ENCODE measurements at regions not wholly inside any gene's neighbourhood (a gene's known extent, or its start where the extent isn't known, plus 50 kb on each side); places are given as distances from the start of the nearest gene placed in this dataset.
"Not testable (repeated sequence)": the region's sequence is repeated elsewhere in the genome, so short reads cannot be mapped to it uniquely, and the experiment has no call there.

- Mint-ChIP-seq H3K4me1 (ENCODE audit: low read depth in 2 of 2) (no peaks in the 10 kb centered on the region), H3K27ac (no peak overlapping the region), H3K36me3 (ENCODE audit: insufficient read depth) (no peaks in the 10 kb centered on the region), H3K9me3 (peaks cover 0 to 3% of the 10 kb centered on the region in 2 donors), H3K4me3 (no peak overlapping the region), H3K27me3 (no peaks in the 10 kb centered on the region)
- ATAC-seq (replicated peaks) (no peak), DNase-seq (no peak)
Observed at GRCh38 chr4:103449296-103450023, 251.3 kb upstream of the CENPE start.

- Mint-ChIP-seq H3K4me1 (ENCODE audit: low read depth in 2 of 2) (no peaks in the 10 kb centered on the region), H3K4me3 (no peak overlapping the region), H3K27me3 (no peaks in the 10 kb centered on the region), H3K9me3 (no peaks in the 10 kb centered on the region), H3K36me3 (ENCODE audit: insufficient read depth) (no peaks in the 10 kb centered on the region), H3K27ac (no peak overlapping the region)
- ATAC-seq (replicated peaks) (no peak), DNase-seq (no peak)
Observed at GRCh38 chr4:103445377-103445776, 247.2 kb upstream of the CENPE start.

GRCh38 chr4:103443324-103443723 lies 245.2 kb upstream of the CENPE start:
- Mint-ChIP-seq H3K27ac (no peak overlapping the region), H3K9me3 (no peaks in the 10 kb centered on the region), H3K36me3 (ENCODE audit: insufficient read depth) (no peaks in the 10 kb centered on the region), H3K27me3 (no peaks in the 10 kb centered on the region), H3K4me1 (ENCODE audit: low read depth in 2 of 2) (no peaks in the 10 kb centered on the region), H3K4me3 (no peak overlapping the region)
- no peak for DNase-seq
- ATAC-seq (replicated peaks) = no peak

GRCh38 chr4:103429283-103429682 lies 231.1 kb upstream of the CENPE start:
- H3K4me1 Mint-ChIP-seq (ENCODE audit: low read depth in 2 of 2) = no peaks in the 10 kb centered on the region
- peaks cover 4 to 14% of the 10 kb centered on the region in 2 donors for H3K9me3 Mint-ChIP-seq
- no peak overlapping the region for H3K4me3 Mint-ChIP-seq
- ATAC-seq (replicated peaks) = no peak
- DNase-seq = no peak
- no peaks in the 10 kb centered on the region for H3K36me3 Mint-ChIP-seq (ENCODE audit: insufficient read depth)
- H3K27ac Mint-ChIP-seq = no peak overlapping the region
- no peaks in the 10 kb centered on the region for H3K27me3 Mint-ChIP-seq

GRCh38 chr4:103425406-103425805 lies 227.3 kb upstream of the CENPE start:
- Mint-ChIP-seq H3K9me3 (peaks cover 4 to 17% of the 10 kb centered on the region in 2 donors), H3K36me3 (ENCODE audit: insufficient read depth) (no peaks in the 10 kb centered on the region), H3K27me3 (no peaks in the 10 kb centered on the region), H3K27ac (no peak overlapping the region), H3K4me1 (ENCODE audit: low read depth in 2 of 2) (no peaks in the 10 kb centered on the region), H3K4me3 (no peak overlapping the region)
- ATAC-seq (replicated peaks) = no peak
- no peak for DNase-seq

GRCh38 chr4:103424853-103425252 lies 226.7 kb upstream of the CENPE start:
- DNase-seq = no peak
- no peaks in the 10 kb centered on the region for H3K4me1 Mint-ChIP-seq (ENCODE audit: low read depth in 2 of 2)
- ATAC-seq (replicated peaks) = no peak
- no peaks in the 10 kb centered on the region for H3K27me3 Mint-ChIP-seq
- H3K4me3 Mint-ChIP-seq = no peak overlapping the region
- no peak overlapping the region for H3K27ac Mint-ChIP-seq
- no peaks in the 10 kb centered on the region for H3K36me3 Mint-ChIP-seq (ENCODE audit: insufficient read depth)
- H3K9me3 Mint-ChIP-seq = peaks cover 5 to 20% of the 10 kb centered on the region in 2 donors

- H3K4me1 Mint-ChIP-seq (ENCODE audit: low read depth in 2 of 2) = no peaks in the 10 kb centered on the region
- H3K27me3 Mint-ChIP-seq = no peaks in the 10 kb centered on the region
- H3K27ac Mint-ChIP-seq = no peak overlapping the region
- no peaks in the 10 kb centered on the region for H3K36me3 Mint-ChIP-seq (ENCODE audit: insufficient read depth)
- no peak for ATAC-seq (replicated peaks)
- H3K4me3 Mint-ChIP-seq = no peak overlapping the region
- peaks cover 2 to 14% of the 10 kb centered on the region in 2 donors for H3K9me3 Mint-ChIP-seq
- DNase-seq = no peak
Observed at GRCh38 chr4:103423261-103423660, 225.1 kb upstream of the CENPE start.

- Mint-ChIP-seq H3K27me3 (no peaks in the 10 kb centered on the region), H3K27ac (no peak overlapping the region), H3K4me1 (ENCODE audit: low read depth in 2 of 2) (no peaks in the 10 kb centered on the region), H3K36me3 (ENCODE audit: insufficient read depth) (no peaks in the 10 kb centered on the region), H3K4me3 (no peak overlapping the region), H3K9me3 (peaks cover 2 to 14% of the 10 kb centered on the region in 2 donors)
- DNase-seq = no peak
- no peak for ATAC-seq (replicated peaks)
Observed at GRCh38 chr4:103422467-103423219, 224.5 kb upstream of the CENPE start.

- no peak for ATAC-seq (replicated peaks)
Observed at GRCh38 chr4:103415801-103416200, 217.7 kb upstream of the CENPE start.

GRCh38 chr4:103412646-103413045 lies 214.5 kb upstream of the CENPE start:
- not testable (repeated sequence) for DNase-seq; H3K27ac Mint-ChIP-seq; H3K27me3 Mint-ChIP-seq; H3K4me3 Mint-ChIP-seq; H3K4me1 Mint-ChIP-seq (ENCODE audit: low read depth in 2 of 2); H3K36me3 Mint-ChIP-seq (ENCODE audit: insufficient read depth); ATAC-seq (replicated peaks)
- H3K9me3 Mint-ChIP-seq = peaks cover 3 to 12% of the 10 kb centered on the region in 2 donors

More at GRCh38 chr4:103415801-103416200, 217.7 kb upstream of the CENPE start:
- no peak overlapping the region for H3K4me3 Mint-ChIP-seq
- H3K9me3 Mint-ChIP-seq = peaks cover 5 to 19% of the 10 kb centered on the region in 2 donors
- no peaks in the 10 kb centered on the region for H3K27me3 Mint-ChIP-seq
- DNase-seq = no peak
- H3K4me1 Mint-ChIP-seq (ENCODE audit: low read depth in 2 of 2) = no peaks in the 10 kb centered on the region
- H3K36me3 Mint-ChIP-seq (ENCODE audit: insufficient read depth) = no peaks in the 10 kb centered on the region
- no peak overlapping the region for H3K27ac Mint-ChIP-seq

GRCh38 chr4:103410386-103410785 lies 212.2 kb upstream of the CENPE start:
- Mint-ChIP-seq H3K4me1 (ENCODE audit: low read depth in 2 of 2) (no peaks in the 10 kb centered on the region), H3K9me3 (peaks cover 0 to 3% of the 10 kb centered on the region in 2 donors), H3K36me3 (ENCODE audit: insufficient read depth) (no peaks in the 10 kb centered on the region), H3K27me3 (no peaks in the 10 kb centered on the region), H3K27ac (no peak overlapping the region), H3K4me3 (no peak overlapping the region)
- ATAC-seq (replicated peaks) (no peak), DNase-seq (no peak)

- Mint-ChIP-seq H3K36me3 (ENCODE audit: insufficient read depth) (no peaks in the 10 kb centered on the region), H3K4me1 (ENCODE audit: low read depth in 2 of 2) (no peaks in the 10 kb centered on the region), H3K27me3 (no peaks in the 10 kb centered on the region), H3K27ac (no peak overlapping the region), H3K4me3 (no peak overlapping the region), H3K9me3 (peaks cover 0 to 3% of the 10 kb centered on the region in 2 donors)
- no peak for DNase-seq
- no peak for ATAC-seq (replicated peaks)
Observed at GRCh38 chr4:103405415-103405814, 207.3 kb upstream of the CENPE start.

- no peak for DNase-seq
- H3K27ac Mint-ChIP-seq = no peak overlapping the region
- H3K36me3 Mint-ChIP-seq (ENCODE audit: insufficient read depth) = no peaks in the 10 kb centered on the region
- no peaks in the 10 kb centered on the region for H3K4me1 Mint-ChIP-seq (ENCODE audit: low read depth in 2 of 2)
- no peak overlapping the region for H3K4me3 Mint-ChIP-seq
- no peaks in the 10 kb centered on the region for H3K27me3 Mint-ChIP-seq
- peaks cover 0 to 3% of the 10 kb centered on the region in 2 donors for H3K9me3 Mint-ChIP-seq
- ATAC-seq (replicated peaks) = no peak
Observed at GRCh38 chr4:103403619-103404018, 205.5 kb upstream of the CENPE start.

GRCh38 chr4:103402198-103402597 lies 204.1 kb upstream of the CENPE start:
- peaks cover 0 to 3% of the 10 kb centered on the region in 2 donors for H3K9me3 Mint-ChIP-seq
- H3K4me3 Mint-ChIP-seq = no peak overlapping the region
- DNase-seq (no peak), ATAC-seq (replicated peaks) (no peak)
- H3K27me3 Mint-ChIP-seq = no peaks in the 10 kb centered on the region
- no peak overlapping the region for H3K27ac Mint-ChIP-seq
- H3K36me3 Mint-ChIP-seq (ENCODE audit: insufficient read depth) = no peaks in the 10 kb centered on the region
- H3K4me1 Mint-ChIP-seq (ENCODE audit: low read depth in 2 of 2) = no peaks in the 10 kb centered on the region
